Loucy (cell line): ENCODE measurements at regions not wholly inside any gene's neighbourhood (a gene's known extent, or its start where the extent isn't known, plus 50 kb on each side); places are given as distances from the start of the nearest gene placed in this dataset.

Experiments
- H2AFZ ChIP-seq: fragments of 200-600 bp; sonication (generic); 2 replicates; pipeline ENCODE4 v1.6.0; 2016; ENCODE audit warnings: antibody characterized with exemption, mild to moderate bottlenecking, low read length, moderate library complexity
- H3F3A ChIP-seq: fragments of 200-600 bp; 2 replicates; pipeline ENCODE4 v1.6.0; 2016; ENCODE audit warnings: antibody characterized with exemption, low read depth, mild to moderate bottlenecking
- H3K27me3 ChIP-seq: fragments of 200-600 bp; sonication (generic); 2 replicates; pipeline ENCODE4 v1.6.1; 2014; ENCODE audit warnings: low read length, mild to moderate bottlenecking; ENCODE audit not compliant: insufficient read depth, poor library complexity, severe bottlenecking
- H3K36me3 ChIP-seq: fragments of 200-600 bp; sonication (generic); 2 replicates; pipeline ENCODE4 v1.6.1; 2016; ENCODE audit warnings: low read length; ENCODE audit not compliant: insufficient read depth
- H3K4me1 ChIP-seq: fragments of 200-600 bp; sonication (generic); 2 replicates; pipeline ENCODE4 v1.5.1; 2014; ENCODE audit warnings: low read length, mild to moderate bottlenecking; ENCODE audit not compliant: insufficient read depth, poor library complexity, severe bottlenecking
- H3K4me2 ChIP-seq: fragments of 200-600 bp; sonication (generic); 2 replicates; pipeline ENCODE4 v1.6.0; 2014; ENCODE audit warnings: antibody characterized with exemption, low read length, low read depth, mild to moderate bottlenecking; ENCODE audit not compliant: poor library complexity, severe bottlenecking
- H3K4me3 ChIP-seq: fragments of 200-600 bp; sonication (generic); 2 replicates; pipeline ENCODE4 v1.5.1; 2014; ENCODE audit warnings: low read length, mild to moderate bottlenecking, mixed read lengths; ENCODE audit not compliant: poor library complexity, severe bottlenecking
- H3K79me2 ChIP-seq: fragments of 200-600 bp; sonication (generic); 2 replicates; pipeline ENCODE4 v1.6.1; 2014; ENCODE audit warnings: low read length; ENCODE audit not compliant: insufficient read depth
- H3K9ac ChIP-seq: fragments of 200-600 bp; sonication (generic); 2 replicates; pipeline ENCODE4 v1.6.0; 2014; ENCODE audit warnings: mild to moderate bottlenecking, low read depth, low read length, moderate library complexity; ENCODE audit not compliant: poor library complexity, severe bottlenecking
- H3K9me2 ChIP-seq: fragments of 200-600 bp; sonication (generic); replicated peaks from 2 replicates; pipeline ENCODE4 v1.6.1; 2016; ENCODE audit warnings: low read depth, low read length, mixed read lengths
- H3K9me3 ChIP-seq: fragments of 200-600 bp; sonication (generic); 2 replicates; pipeline ENCODE4 v1.6.1; 2014; ENCODE audit warnings: mild to moderate bottlenecking, antibody characterized with exemption, low read length, low read depth; ENCODE audit not compliant: insufficient read depth
- H4K20me1 ChIP-seq: fragments of 200-600 bp; sonication (generic); 2 replicates; pipeline ENCODE4 v1.6.0; 2014; ENCODE audit warnings: antibody characterized with exemption, low read length, mild to moderate bottlenecking; ENCODE audit not compliant: insufficient read depth, poor library complexity, severe bottlenecking
- EZH2phosphoT487 ChIP-seq: fragments of 200-600 bp; IDR thresholded peaks from 2 replicates; pipeline ENCODE4 v1.6.1; 2018; ENCODE audit warnings: antibody characterized with exemption, mild to moderate bottlenecking, moderate library complexity, borderline replicate concordance
- TF ChIP-seq, protein P1 (sequence below): fragments of 200-600 bp; sonication (generic); conservative IDR thresholded peaks from 2 replicates; pipeline ENCODE4 v1.5.1; 2014; ENCODE audit warnings: mild to moderate bottlenecking, antibody characterized with exemption, low read length

DNA sequence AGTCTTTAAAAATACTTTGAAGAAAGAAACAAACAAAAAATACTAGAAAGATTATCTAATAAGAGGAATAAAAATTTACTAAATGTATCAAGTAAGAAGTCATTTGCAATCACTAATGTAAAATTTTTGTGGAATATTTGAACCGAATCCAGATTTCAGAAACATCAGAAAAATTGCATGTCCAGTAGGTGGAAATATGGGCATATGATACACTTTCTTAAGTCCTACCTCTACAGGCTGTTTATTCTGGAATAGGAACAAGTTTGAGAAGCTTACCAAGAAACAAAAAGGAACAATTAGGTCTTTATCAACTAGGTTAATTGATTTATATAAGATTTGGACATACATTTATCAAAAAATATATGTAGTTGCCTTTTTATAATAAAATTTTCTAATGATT, 292.9 kb upstream of the ROBO1 start:
- Histone ChIP-seq H3K9ac (no peak overlapping the region), H3K4me1 (no peaks in the 10 kb centered on the region), H3F3A (no peaks in the 10 kb centered on the region), H4K20me1 (no peaks in the 10 kb centered on the region), H3K27me3 (no peaks in the 10 kb centered on the region), H3K4me2 (no peak overlapping the region), H3K79me2 (no peaks in the 10 kb centered on the region), H3K4me3 (no peak overlapping the region), H3K9me3 (no peaks in the 10 kb centered on the region), H2AFZ (no peak overlapping the region), H3K36me3 (no peaks in the 10 kb centered on the region), H3K9me2 (no peaks in the 10 kb centered on the region)
- TF ChIP-seq, protein P1, sequence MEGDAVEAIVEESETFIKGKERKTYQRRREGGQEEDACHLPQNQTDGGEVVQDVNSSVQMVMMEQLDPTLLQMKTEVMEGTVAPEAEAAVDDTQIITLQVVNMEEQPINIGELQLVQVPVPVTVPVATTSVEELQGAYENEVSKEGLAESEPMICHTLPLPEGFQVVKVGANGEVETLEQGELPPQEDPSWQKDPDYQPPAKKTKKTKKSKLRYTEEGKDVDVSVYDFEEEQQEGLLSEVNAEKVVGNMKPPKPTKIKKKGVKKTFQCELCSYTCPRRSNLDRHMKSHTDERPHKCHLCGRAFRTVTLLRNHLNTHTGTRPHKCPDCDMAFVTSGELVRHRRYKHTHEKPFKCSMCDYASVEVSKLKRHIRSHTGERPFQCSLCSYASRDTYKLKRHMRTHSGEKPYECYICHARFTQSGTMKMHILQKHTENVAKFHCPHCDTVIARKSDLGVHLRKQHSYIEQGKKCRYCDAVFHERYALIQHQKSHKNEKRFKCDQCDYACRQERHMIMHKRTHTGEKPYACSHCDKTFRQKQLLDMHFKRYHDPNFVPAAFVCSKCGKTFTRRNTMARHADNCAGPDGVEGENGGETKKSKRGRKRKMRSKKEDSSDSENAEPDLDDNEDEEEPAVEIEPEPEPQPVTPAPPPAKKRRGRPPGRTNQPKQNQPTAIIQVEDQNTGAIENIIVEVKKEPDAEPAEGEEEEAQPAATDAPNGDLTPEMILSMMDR: no peak
- TF ChIP-seq EZH2phosphoT487: no peak

DNA sequence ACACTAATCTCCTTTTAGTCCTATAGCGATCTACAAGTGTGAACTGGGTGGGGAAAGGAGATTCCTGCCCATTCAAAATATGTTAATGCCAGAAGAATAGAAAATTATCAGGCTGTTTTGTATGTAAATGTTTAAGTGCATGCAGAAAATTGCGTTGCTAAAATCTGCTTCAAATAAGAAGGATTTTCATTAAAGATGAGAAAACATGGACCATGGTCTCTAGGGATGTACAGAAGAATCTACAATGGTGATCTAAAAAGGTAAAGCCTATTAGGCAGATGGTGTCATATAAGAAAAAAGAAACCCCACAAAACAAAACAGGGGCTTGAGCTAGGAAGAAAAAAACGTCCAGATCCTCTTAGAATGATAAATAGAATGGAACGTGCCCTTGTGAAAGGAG, 287.5 kb upstream of the ROBO1 start:
- no peaks in the 10 kb centered on the region for H3F3A ChIP-seq
- no peak overlapping the region for H3K4me2 ChIP-seq
- H3K36me3 ChIP-seq: no peaks in the 10 kb centered on the region
- no peaks in the 10 kb centered on the region for H3K9me3 ChIP-seq
- no peaks in the 10 kb centered on the region for H3K4me1 ChIP-seq
- H2AFZ ChIP-seq: no peak overlapping the region
- no peaks in the 10 kb centered on the region for H4K20me1 ChIP-seq
- TF ChIP-seq EZH2phosphoT487: no peak
- TF ChIP-seq, protein P1: no peak
- H3K27me3 ChIP-seq: no peaks in the 10 kb centered on the region
- no peak overlapping the region for H3K4me3 ChIP-seq
- no peak overlapping the region for H3K9ac ChIP-seq
- H3K79me2 ChIP-seq: no peaks in the 10 kb centered on the region
- H3K9me2 ChIP-seq: no peaks in the 10 kb centered on the region

DNA sequence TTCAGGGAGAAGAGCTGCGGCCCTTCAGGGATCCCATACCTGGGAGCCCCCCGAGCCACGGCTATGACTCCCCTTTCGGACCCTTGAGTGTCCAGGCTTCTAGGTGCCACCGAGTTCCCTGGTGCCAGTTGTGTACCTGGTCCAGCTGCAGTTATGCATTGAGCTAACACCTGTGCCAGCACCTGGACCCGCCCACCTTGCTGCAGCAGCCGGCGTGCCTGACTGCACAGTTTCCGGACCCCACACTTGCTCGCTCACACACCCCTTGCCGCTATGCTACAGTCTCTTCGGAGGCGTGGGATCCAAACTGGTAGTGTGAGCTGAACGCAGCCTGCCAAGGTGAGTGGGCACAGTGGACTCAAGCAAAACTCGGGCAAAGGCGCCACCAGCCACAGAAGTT, 284.5 kb upstream of the ROBO1 start:
- no peak overlapping the region for H3K4me3 ChIP-seq
- no peak overlapping the region for H2AFZ ChIP-seq
- H3K79me2 ChIP-seq: no peaks in the 10 kb centered on the region
- no peaks in the 10 kb centered on the region for H3K36me3 ChIP-seq
- no peaks in the 10 kb centered on the region for H3K27me3 ChIP-seq
- H3K9me2 ChIP-seq: no peaks in the 10 kb centered on the region
- TF ChIP-seq, protein P1: no peak
- TF ChIP-seq EZH2phosphoT487: no peak
- no peaks in the 10 kb centered on the region for H3K4me1 ChIP-seq
- H3K4me2 ChIP-seq: no peak overlapping the region
- H3K9ac ChIP-seq: no peak overlapping the region
- no peaks in the 10 kb centered on the region for H3K9me3 ChIP-seq
- H4K20me1 ChIP-seq: no peaks in the 10 kb centered on the region
- H3F3A ChIP-seq: no peaks in the 10 kb centered on the region
